Calu3 (cell line): ENCODE measurements at regions not wholly inside any gene's neighbourhood (a gene's known extent, or its start where the extent isn't known, plus 50 kb on each side); places are given as distances from the start of the nearest gene placed in this dataset.

Source experiments
- BruUV-seq: library from RNA; stranded (reverse); fragments of 400-500 nt; replicated peaks from 2 replicates; lab custom pipeline; 2021; lab: Mats Ljungman, UMichigan
- CTCF ChIA-PET: fragments of 300-600 bp; sonication (Branson Sonifier 250); formaldehyde crosslinking; loops from one replicate; lab custom pipeline; 2022; ENCODE audit warnings: antibody characterized with exemption; lab: Charles Lee
- DNase-seq: peaks from one replicate; pipeline ENCODE4 v3.0.0; 2022
- H3K27ac Mint-ChIP-seq: one replicate; pipeline ENCODE4 v1.8.0; 2022; ENCODE audit warnings: mixed read lengths; ENCODE audit not compliant: unreplicated experiment
- H3K27me3 Mint-ChIP-seq: one replicate; pipeline ENCODE4 v1.8.0; 2022; ENCODE audit warnings: mixed read lengths; ENCODE audit not compliant: unreplicated experiment
- H3K36me3 Mint-ChIP-seq: one replicate; pipeline ENCODE4 v1.8.0; 2022; ENCODE audit warnings: mild to moderate bottlenecking, moderate library complexity, mixed read lengths; ENCODE audit not compliant: insufficient read depth, unreplicated experiment
- H3K4me1 Mint-ChIP-seq: one replicate; pipeline ENCODE4 v1.8.0; 2022; ENCODE audit warnings: mild to moderate bottlenecking, low read depth, mixed read lengths; ENCODE audit not compliant: unreplicated experiment
- H3K4me3 Mint-ChIP-seq: one replicate; pipeline ENCODE4 v1.8.0; 2022; ENCODE audit warnings: mild to moderate bottlenecking, low read depth, moderate library complexity, mixed read lengths; ENCODE audit not compliant: unreplicated experiment
- H3K9me3 Mint-ChIP-seq: one replicate; pipeline ENCODE4 v1.8.0; 2022; ENCODE audit warnings: low read depth, mixed read lengths; ENCODE audit not compliant: unreplicated experiment
- CTCF ChIP-seq: fragments of 200-600 bp; IDR thresholded peaks from one replicate; pipeline ENCODE4 v1.8.0; 2022; ENCODE audit warnings: antibody characterized with exemption; ENCODE audit not compliant: unreplicated experiment
- intact Hi-C: fragments of 100-400 bp; cut with micrococcal nuclease; formaldehyde crosslinking; loops from one replicate; pipeline ENCODE4 v1.10.0; 2022; ENCODE audit not compliant: unreplicated experiment

GRCh38 chrX:138865093-138865649, 153.7 kb upstream of the FGF13 start:
- Mint-ChIP-seq H3K4me1 (no peaks in the 10 kb centered on the region), H3K27me3 (no peaks in the 10 kb centered on the region), H3K9me3 (peaks cover 10% of the 10 kb centered on the region), H3K36me3 (no peaks in the 10 kb centered on the region), H3K27ac (no peak overlapping the region), H3K4me3 (no peak overlapping the region)
- BruUV-seq = no TSS peak
- CTCF ChIA-PET = no interaction called here
- no peak for DNase-seq
- TF ChIP-seq CTCF = no peak
- intact Hi-C loops = no loop called here

GRCh38 chrX:138859421-138859820, 147.9 kb upstream of the FGF13 start:
- BruUV-seq = no TSS peak
- Mint-ChIP-seq H3K27ac (no peak overlapping the region), H3K9me3 (peaks cover 3% of the 10 kb centered on the region), H3K4me1 (no peaks in the 10 kb centered on the region), H3K36me3 (no peaks in the 10 kb centered on the region), H3K27me3 (no peaks in the 10 kb centered on the region), H3K4me3 (no peak overlapping the region)
- CTCF ChIA-PET = no interaction called here
- no peak for TF ChIP-seq CTCF
- intact Hi-C loops = no loop called here
- no peak for DNase-seq

- CTCF ChIA-PET = no interaction called here
- intact Hi-C loops = no loop called here
- Mint-ChIP-seq H3K27me3 (no peaks in the 10 kb centered on the region), H3K36me3 (no peaks in the 10 kb centered on the region), H3K4me1 (no peaks in the 10 kb centered on the region), H3K27ac (no peak overlapping the region), H3K4me3 (no peak overlapping the region), H3K9me3 (peaks cover 3% of the 10 kb centered on the region)
- BruUV-seq = no TSS peak
- TF ChIP-seq CTCF = no peak
- DNase-seq = no peak
Measured at GRCh38 chrX:138858951-138859350, 147.4 kb upstream of the FGF13 start.

- no peak overlapping the region for H3K27ac Mint-ChIP-seq
- no peak overlapping the region for H3K4me3 Mint-ChIP-seq
- no peak for TF ChIP-seq CTCF
- intact Hi-C loops = no loop called here
- H3K36me3 Mint-ChIP-seq = no peaks in the 10 kb centered on the region
- CTCF ChIA-PET = no interaction called here
- H3K27me3 Mint-ChIP-seq = no peaks in the 10 kb centered on the region
- no peaks in the 10 kb centered on the region for H3K4me1 Mint-ChIP-seq
- no TSS peak for BruUV-seq
- DNase-seq = no peak
- peaks cover 3% of the 10 kb centered on the region for H3K9me3 Mint-ChIP-seq
Measured at GRCh38 chrX:138858438-138858837, 146.9 kb upstream of the FGF13 start.
